CD4-positive, alpha-beta memory T cell (primary cell): ENCODE measurements at regions not wholly inside any gene's neighbourhood (a gene's known extent, or its start where the extent isn't known, plus 50 kb on each side); places are given as distances from the start of the nearest gene placed in this dataset.

Source experiments
- CTCF ChIA-PET: fragments of 350-600 bp; sonication (Branson Sonifier 250); formaldehyde crosslinking; loops from one replicate; lab custom pipeline; 2021; ENCODE audit warnings: inconsistent platforms; ENCODE audit not compliant: partially characterized antibody; lab: Charles Lee
- POLR2A ChIA-PET: fragments of 350-600 bp; sonication (Branson Sonifier 250); formaldehyde crosslinking; loops from one replicate; lab custom pipeline; 2021; ENCODE audit not compliant: partially characterized antibody; lab: Charles Lee
- DNase-seq, 5 donors: peaks; one replicate each; pipeline versions ENCODE4 v3.0.0 to v3.0.0-alpha.2; 2020 to 2022; ENCODE audit warnings: mixed read lengths in 1 of 5
- H3K27ac ChIP-seq: one replicate; pipeline ENCODE4 v1.7.0; 2013; ENCODE audit warnings: low read depth, low read length
- H3K27me3 ChIP-seq: 2 replicates; pipeline ENCODE4 v1.7.0; 2013; ENCODE audit warnings: mild to moderate bottlenecking, low read length, moderate library complexity; ENCODE audit not compliant: insufficient read depth
- H3K36me3 ChIP-seq: 2 replicates; pipeline ENCODE4 v1.7.0; 2013; ENCODE audit warnings: mild to moderate bottlenecking, low read length, moderate library complexity; ENCODE audit not compliant: insufficient read depth
- H3K4me1 ChIP-seq: 2 replicates; pipeline ENCODE4 v1.7.0; 2013; ENCODE audit warnings: mild to moderate bottlenecking, low read length, moderate library complexity; ENCODE audit not compliant: insufficient read depth
- H3K4me3 ChIP-seq, 2 donors: one replicate each; pipeline ENCODE4 v1.7.0; 2013; ENCODE audit warnings: low read length in 2 of 2, mild to moderate bottlenecking in 1 of 2
- H3K9me3 ChIP-seq, 2 donors: one replicate each; pipeline ENCODE4 v1.7.0; 2013; ENCODE audit warnings: low read length in 2 of 2, control low read depth in 1 of 2; ENCODE audit not compliant: control insufficient read depth in 1 of 2
- H3K27ac Mint-ChIP-seq, 7 donors: one replicate each; pipeline ENCODE4 v1.8.0; 2020 to 2021; ENCODE audit warnings: mixed read lengths in 7 of 7, mild to moderate bottlenecking in 6 of 7, inconsistent platforms in 3 of 7, moderate library complexity in 3 of 7
- H3K27me3 Mint-ChIP-seq, 2 donors: one replicate each; pipeline ENCODE4 v1.8.0; 2020 to 2021; ENCODE audit warnings: mixed read lengths in 2 of 2
- H3K36me3 Mint-ChIP-seq, 2 donors: one replicate each; pipeline ENCODE4 v1.8.0; 2020 to 2021; ENCODE audit warnings: mixed read lengths in 2 of 2, inconsistent platforms in 1 of 2, mild to moderate bottlenecking in 1 of 2
- H3K4me1 Mint-ChIP-seq, 4 donors: one replicate each; pipeline ENCODE4 v1.8.0; 2020 to 2021; ENCODE audit warnings: mixed read lengths in 4 of 4, mild to moderate bottlenecking in 1 of 4
- H3K4me3 Mint-ChIP-seq, 8 donors: one replicate each; pipeline ENCODE4 v1.8.0; 2020 to 2021; ENCODE audit warnings: mixed read lengths in 8 of 8, mild to moderate bottlenecking in 7 of 8, moderate library complexity in 6 of 8, inconsistent platforms in 3 of 8
- H3K9me3 Mint-ChIP-seq, 8 donors: one replicate each; pipeline ENCODE4 v1.8.0; 2020 to 2021; ENCODE audit warnings: mixed read lengths in 8 of 8, mild to moderate bottlenecking in 5 of 8, inconsistent platforms in 3 of 8, moderate library complexity in 1 of 8
- intact Hi-C: fragments of 100-400 bp; cut with micrococcal nuclease; formaldehyde crosslinking; loops from one replicate; pipeline ENCODE4 v1.15.1; 2023

DNA sequence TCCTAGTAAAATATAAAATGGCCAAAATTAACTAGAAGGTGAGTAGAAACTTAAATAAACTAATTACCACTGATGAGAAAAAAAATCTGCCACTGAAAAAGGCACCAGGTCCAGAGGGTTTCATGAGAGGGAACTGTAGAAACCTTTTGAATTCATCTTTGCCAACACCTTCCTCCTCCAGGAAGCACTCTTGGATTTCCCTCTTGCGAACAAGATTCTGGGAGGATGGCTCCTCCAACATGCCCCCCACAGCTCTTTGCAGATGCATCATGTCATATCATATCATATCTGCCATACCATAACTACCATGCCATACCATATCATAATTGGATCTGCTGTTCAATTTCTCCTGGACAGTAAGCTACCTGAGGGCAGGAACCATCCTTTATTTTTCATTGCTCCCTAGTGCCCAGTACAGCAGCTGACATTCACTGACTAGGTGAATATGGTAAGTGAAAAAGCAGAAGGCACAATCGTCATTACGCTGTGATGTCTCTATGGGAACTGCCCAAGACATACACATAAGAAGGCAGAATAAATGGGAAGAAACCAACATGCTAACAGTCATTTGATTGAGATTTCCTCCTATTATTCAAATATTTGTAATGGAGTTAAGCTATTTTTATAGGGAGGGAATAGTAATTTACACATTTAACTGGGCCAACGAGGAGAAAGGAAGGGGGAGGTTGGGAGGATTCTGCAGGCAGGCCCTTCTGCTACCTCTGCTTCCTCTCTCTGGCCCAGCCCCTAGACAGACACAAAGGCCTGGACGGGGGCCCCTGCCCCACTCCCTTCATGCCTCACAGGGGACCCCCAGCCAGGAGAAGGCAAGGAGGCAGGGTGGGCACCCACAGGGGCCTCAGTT, 110.1 kb upstream of the SMURF2 start:
- no peak for DNase-seq
- CTCF ChIA-PET, result interaction anchor here (1.2 kb wide), 1 partner anchor 14 kb away, joined by 4 read pairs; no protein-coding TSS in a partner anchor
- intact Hi-C loops, result loop anchor here (10.0 kb wide), 1 partner anchor 163 kb away; no protein-coding TSS in a partner anchor

DNA sequence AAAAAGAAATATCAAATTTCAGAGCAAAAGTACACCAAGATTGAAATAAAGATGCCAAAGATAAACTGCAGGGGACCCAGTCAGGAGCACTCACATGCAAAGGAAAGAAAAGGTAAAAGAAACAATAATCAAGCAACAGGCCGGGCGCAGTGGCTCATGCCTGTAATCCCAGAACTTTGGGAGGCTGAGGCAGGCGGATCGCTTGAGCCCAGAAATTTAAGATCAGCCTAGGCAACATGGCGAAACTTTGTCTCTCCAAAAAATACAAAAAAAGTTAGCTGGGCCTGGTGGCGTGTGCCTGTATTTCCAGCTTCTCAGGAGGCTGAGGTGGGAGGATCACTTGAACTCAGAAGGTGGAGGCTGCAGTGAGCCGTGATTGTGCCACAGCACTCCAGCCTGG, 107.6 kb upstream of the SMURF2 start:
- H3K36me3 ChIP-seq, result no peaks in the 10 kb centered on the region
- no peak overlapping the region for H3K4me3 Mint-ChIP-seq
- H3K9me3 ChIP-seq, result no peaks in the 10 kb centered on the region
- peaks cover 1 to 13% (median 4%) of the 10 kb centered on the region in 4 donors for H3K4me1 Mint-ChIP-seq
- peak overlapping the region in 1 of 7 donors; percentile 30 for H3K27ac Mint-ChIP-seq
- no peak for DNase-seq
- no peak overlapping the region for H3K27ac ChIP-seq
- peaks cover 3 to 16% of the 10 kb centered on the region in 2 donors for H3K36me3 Mint-ChIP-seq
- H3K27me3 Mint-ChIP-seq, result no peaks in the 10 kb centered on the region
- ChIA-PET POLR2A (no interaction called here), CTCF (no interaction called here)
- peaks cover 0 to 1% (median 0%) of the 10 kb centered on the region in 8 donors for H3K9me3 Mint-ChIP-seq
- no peak overlapping the region for H3K4me3 ChIP-seq
- intact Hi-C loops, result loop anchor here (10.0 kb wide), 1 partner anchor 165 kb away; no protein-coding TSS in a partner anchor
- no peaks in the 10 kb centered on the region for H3K27me3 ChIP-seq
- no peaks in the 10 kb centered on the region for H3K4me1 ChIP-seq

More for the DNA sequence above, 110.1 kb upstream of the SMURF2 start:
- Mint-ChIP-seq H3K9me3 (peaks cover 0 to 2% (median 0%) of the 10 kb centered on the region in 8 donors), H3K27me3 (no peaks in the 10 kb centered on the region), H3K4me1 (peaks cover 3 to 24% (median 9%) of the 10 kb centered on the region in 4 donors), H3K4me3 (no peak overlapping the region), H3K36me3 (peaks cover 1 to 7% of the 10 kb centered on the region in 2 donors), H3K27ac (peak overlapping the region in 1 of 7 donors; percentile 48)
- peaks cover 4% of the 10 kb centered on the region for H3K4me1 ChIP-seq
- no peak overlapping the region for H3K4me3 ChIP-seq
- no peaks in the 10 kb centered on the region for H3K27me3 ChIP-seq
- H3K36me3 ChIP-seq, result no peaks in the 10 kb centered on the region
- POLR2A ChIA-PET, result interaction anchor here (0.9 kb wide), 1 partner anchor 9 kb away, joined by 3 read pairs; no protein-coding TSS in a partner anchor
- no peaks in the 10 kb centered on the region for H3K9me3 ChIP-seq
- H3K27ac ChIP-seq, result no peak overlapping the region

DNA sequence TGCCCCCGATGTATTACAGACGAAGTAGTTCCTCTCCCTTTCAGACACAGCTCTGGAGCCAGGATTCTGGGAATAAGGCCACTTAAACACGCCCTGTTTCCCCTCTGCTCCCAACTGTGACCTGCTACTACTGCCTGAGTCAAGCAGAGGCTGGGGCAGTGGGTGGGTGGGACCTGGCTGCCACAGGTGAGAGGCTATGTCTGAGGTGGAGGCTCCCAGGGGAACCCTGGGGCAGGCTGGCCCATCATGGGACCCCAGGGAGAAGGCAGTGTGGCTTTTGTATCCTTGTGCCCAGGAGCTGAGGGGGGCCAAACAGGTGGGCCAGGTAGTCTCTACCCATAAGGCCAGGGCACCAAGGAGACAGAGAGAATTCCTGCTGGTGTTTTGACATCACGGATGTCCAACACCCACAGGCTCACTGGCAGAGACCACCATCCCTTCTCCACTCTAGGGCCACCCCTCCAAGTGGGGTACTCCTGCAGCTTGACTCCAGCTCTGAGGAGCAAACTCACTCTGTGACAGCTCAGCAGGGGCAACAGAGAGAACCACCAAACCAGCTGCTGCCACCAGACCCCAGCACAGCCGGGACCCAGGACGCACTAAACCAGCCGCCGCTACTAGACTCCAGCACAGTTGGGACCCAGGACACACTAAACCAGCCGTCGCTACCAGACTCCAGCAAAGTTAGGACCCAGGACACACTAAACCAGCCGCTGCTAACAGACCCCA, 105.3 kb upstream of the SMURF2 start:
- ChIA-PET POLR2A (no interaction called here), CTCF (no interaction called here)
- no peak overlapping the region for H3K4me3 Mint-ChIP-seq
- H3K27ac Mint-ChIP-seq, result peak overlapping the region in 2 of 7 donors; percentile 36 to 75
- no peaks in the 10 kb centered on the region for H3K27me3 Mint-ChIP-seq
- peaks cover 0 to 1% (median 0%) of the 10 kb centered on the region in 8 donors for H3K9me3 Mint-ChIP-seq
- no peaks in the 10 kb centered on the region for H3K36me3 ChIP-seq
- peaks cover 0 to 13% (median 3%) of the 10 kb centered on the region in 4 donors for H3K4me1 Mint-ChIP-seq
- no peaks in the 10 kb centered on the region for H3K4me1 ChIP-seq
- no peaks in the 10 kb centered on the region for H3K9me3 ChIP-seq
- H3K36me3 Mint-ChIP-seq, result peaks cover 7 to 30% of the 10 kb centered on the region in 2 donors
- no peaks in the 10 kb centered on the region for H3K27me3 ChIP-seq
- no peak overlapping the region for H3K27ac ChIP-seq
- no peak for DNase-seq
- no peak overlapping the region for H3K4me3 ChIP-seq
- intact Hi-C loops, result no loop called here

DNA sequence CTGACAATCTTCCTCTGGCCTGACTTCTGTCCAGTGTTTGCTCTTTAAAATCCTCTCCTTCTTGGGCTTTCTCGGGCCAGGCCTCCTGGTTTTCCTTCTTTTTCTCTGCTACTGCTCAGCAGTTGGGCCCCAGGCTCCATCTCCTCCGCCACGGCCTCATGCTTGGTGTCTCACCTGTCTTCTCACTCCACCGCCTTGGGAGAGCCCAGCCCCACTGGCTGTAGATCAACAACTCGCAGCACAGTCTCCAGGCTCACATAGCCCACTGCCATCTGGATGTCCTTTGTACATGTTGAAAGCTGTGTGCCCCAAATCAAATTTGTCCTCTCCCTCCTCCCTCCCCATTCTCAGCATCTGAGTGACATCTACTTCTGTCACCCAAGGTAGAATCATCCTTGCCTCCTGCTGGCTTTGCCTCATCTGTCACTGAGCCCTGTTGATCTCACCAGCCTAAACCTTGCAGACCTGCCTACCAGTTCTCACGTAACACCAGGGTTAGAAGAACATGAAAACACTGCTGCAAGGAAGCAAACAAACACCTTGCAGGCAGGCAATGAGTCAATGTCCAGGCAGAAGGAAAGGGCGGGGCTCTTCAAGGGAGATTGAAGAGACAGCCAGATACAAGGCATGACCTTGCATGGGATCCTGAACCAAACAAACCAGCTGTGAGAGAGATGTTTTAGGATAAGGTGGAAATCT, 103.2 kb upstream of the SMURF2 start:
- Mint-ChIP-seq H3K4me3 (no peak overlapping the region), H3K27ac (peak overlapping the region in 3 of 7 donors; percentile 6 to 53 (median 9)), H3K27me3 (no peaks in the 10 kb centered on the region), H3K36me3 (peaks cover 17 to 31% of the 10 kb centered on the region in 2 donors), H3K9me3 (peaks cover 0 to 1% (median 0%) of the 10 kb centered on the region in 8 donors), H3K4me1 (peaks cover 0 to 13% (median 2%) of the 10 kb centered on the region in 4 donors)
- no peak overlapping the region for H3K27ac ChIP-seq
- no peaks in the 10 kb centered on the region for H3K27me3 ChIP-seq
- CTCF ChIA-PET, result no interaction called here
- DNase-seq, result no peak
- no peaks in the 10 kb centered on the region for H3K4me1 ChIP-seq
- no peaks in the 10 kb centered on the region for H3K9me3 ChIP-seq
- intact Hi-C loops, result no loop called here
- H3K4me3 ChIP-seq, result no peak overlapping the region
- POLR2A ChIA-PET, result no interaction called here
- peaks cover 7% of the 10 kb centered on the region for H3K36me3 ChIP-seq

DNA sequence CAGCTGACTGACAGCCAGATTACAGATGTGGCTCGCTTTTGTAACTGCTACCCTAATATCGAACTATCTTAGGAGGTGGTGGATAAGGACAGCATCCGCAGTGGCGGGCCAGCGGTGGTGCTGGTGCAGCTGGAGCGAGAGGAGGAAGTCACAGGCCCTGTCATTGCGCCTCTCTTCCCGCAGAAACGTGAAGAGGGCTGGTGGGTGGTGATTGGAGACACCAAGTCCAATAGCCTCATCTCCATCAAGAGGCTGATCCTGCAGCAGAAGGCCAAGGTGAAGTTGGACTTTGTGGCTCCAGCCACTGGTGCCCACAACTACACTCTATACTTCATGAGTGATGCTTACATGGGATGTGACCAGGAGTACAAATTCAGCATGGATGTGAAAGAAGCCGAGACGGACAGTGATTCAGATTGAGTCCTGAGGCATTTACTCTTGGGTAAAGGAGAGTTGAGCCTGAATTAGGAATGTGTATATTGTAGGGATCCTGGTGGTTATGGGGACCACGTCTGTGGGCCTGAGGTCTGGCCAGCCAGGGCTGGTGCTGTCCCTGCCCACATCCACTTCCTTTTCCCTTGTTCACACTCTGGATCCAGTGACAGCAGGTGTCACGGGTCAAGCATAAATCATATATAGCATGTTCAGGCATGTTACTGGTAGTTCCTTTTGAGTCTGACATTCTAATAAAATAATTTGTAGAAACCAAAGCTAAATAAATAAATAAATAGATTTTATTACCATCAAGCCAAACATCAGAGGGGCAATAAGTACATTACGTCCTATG, 89.0 kb upstream of the SMURF2 start:
- no peaks in the 10 kb centered on the region for H3K9me3 ChIP-seq
- no peak overlapping the region for H3K27ac ChIP-seq
- peaks cover 20% of the 10 kb centered on the region for H3K36me3 ChIP-seq
- Mint-ChIP-seq H3K9me3 (no peaks in the 10 kb centered on the region), H3K27me3 (no peaks in the 10 kb centered on the region), H3K27ac (no peak overlapping the region), H3K4me1 (peaks cover 0 to 3% (median 0%) of the 10 kb centered on the region in 4 donors), H3K36me3 (peaks cover 47 to 53% of the 10 kb centered on the region in 2 donors), H3K4me3 (no peak overlapping the region)
- intact Hi-C loops, result no loop called here
- CTCF ChIA-PET, result no interaction called here
- H3K4me1 ChIP-seq, result no peaks in the 10 kb centered on the region
- no peak overlapping the region for H3K4me3 ChIP-seq
- no peak for DNase-seq
- no peaks in the 10 kb centered on the region for H3K27me3 ChIP-seq
- POLR2A ChIA-PET, result no interaction called here

DNA sequence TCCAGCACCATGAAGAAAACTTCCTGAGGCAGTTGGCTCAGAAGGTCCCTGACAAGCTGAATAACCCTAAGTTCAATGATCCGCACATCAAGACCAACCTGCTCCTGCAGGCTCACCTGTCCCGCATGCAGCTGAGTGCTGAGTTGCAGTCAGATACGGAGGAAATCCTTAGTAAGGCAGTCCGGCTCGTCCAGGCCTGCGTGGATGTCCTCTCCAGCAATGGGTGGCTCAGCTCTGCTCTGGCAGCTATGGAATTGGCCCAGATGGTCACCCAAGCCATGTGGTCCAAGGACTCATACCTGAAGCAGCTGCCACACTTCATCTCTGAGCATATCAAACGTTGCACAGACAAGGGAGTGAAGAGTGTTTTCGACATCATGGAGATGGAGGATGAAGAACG, 88.4 kb upstream of the SMURF2 start:
- no peak for DNase-seq
- Mint-ChIP-seq H3K36me3 (peaks cover 43 to 49% of the 10 kb centered on the region in 2 donors), H3K9me3 (no peaks in the 10 kb centered on the region), H3K4me1 (peaks cover 0 to 3% (median 0%) of the 10 kb centered on the region in 4 donors), H3K27me3 (no peaks in the 10 kb centered on the region), H3K4me3 (no peak overlapping the region), H3K27ac (no peak overlapping the region)
- Histone ChIP-seq H3K9me3 (no peaks in the 10 kb centered on the region), H3K36me3 (peaks cover 20% of the 10 kb centered on the region), H3K27me3 (no peaks in the 10 kb centered on the region), H3K4me1 (no peaks in the 10 kb centered on the region), H3K4me3 (no peak overlapping the region), H3K27ac (no peak overlapping the region)
- ChIA-PET POLR2A (no interaction called here), CTCF (no interaction called here)
- intact Hi-C loops, result no loop called here
